GM23248 (cell line): ENCODE measurements at regions not wholly inside any gene's neighbourhood (a gene's known extent, or its start where the extent isn't known, plus 50 kb on each side); places are given as distances from the start of the nearest gene placed in this dataset.

Experiments used
- DNase-seq: peaks from one replicate; pipeline ENCODE4 v3.0.0-alpha.2; 2015
- H2AFZ ChIP-seq: fragments of 200-600 bp; sonication (generic); 2 replicates; pipeline ENCODE4 v1.6.1; 2016; ENCODE audit warnings: antibody characterized with exemption
- H3F3A ChIP-seq: fragments of 200-600 bp; sonication (generic); 2 replicates; pipeline ENCODE4 v1.6.1; 2016; ENCODE audit warnings: mild to moderate bottlenecking, antibody characterized with exemption, mixed run types; ENCODE audit not compliant: insufficient read depth
- H3K27ac ChIP-seq: fragments of 200-600 bp; sonication (generic); 2 replicates; pipeline ENCODE4 v1.5.1; 2016; ENCODE audit warnings: mild to moderate bottlenecking
- H3K27me3 ChIP-seq: fragments of 200-600 bp; sonication (generic); replicated peaks from 2 replicates; pipeline ENCODE4 v1.6.1; 2016; ENCODE audit warnings: mild to moderate bottlenecking; ENCODE audit not compliant: insufficient read depth
- H3K36me3 ChIP-seq: fragments of 200-600 bp; sonication (generic); 2 replicates; pipeline ENCODE4 v1.6.1; 2016; ENCODE audit warnings: low read depth, mild to moderate bottlenecking
- H3K4me1 ChIP-seq: fragments of 200-600 bp; sonication (generic); 2 replicates; pipeline ENCODE4 v1.6.1; 2016; ENCODE audit warnings: mild to moderate bottlenecking; ENCODE audit not compliant: insufficient read depth
- H3K4me2 ChIP-seq: fragments of 200-600 bp; sonication (generic); one replicate; pipeline ENCODE4 v1.6.1; 2016; ENCODE audit warnings: mild to moderate bottlenecking; ENCODE audit not compliant: unreplicated experiment
- H3K4me3 ChIP-seq: fragments of 200-600 bp; sonication (generic); 2 replicates; pipeline ENCODE4 v1.5.1; 2016; ENCODE audit warnings: mild to moderate bottlenecking
- H3K79me2 ChIP-seq: fragments of 200-600 bp; sonication (generic); 2 replicates; pipeline ENCODE4 v1.6.1; 2016; ENCODE audit warnings: mild to moderate bottlenecking; ENCODE audit not compliant: insufficient read depth
- H3K9ac ChIP-seq: fragments of 200-600 bp; sonication (generic); 2 replicates; pipeline ENCODE4 v1.6.1; 2016; ENCODE audit warnings: mild to moderate bottlenecking
- H3K9me2 ChIP-seq: fragments of 200-600 bp; sonication (generic); 2 replicates; pipeline ENCODE4 v1.6.1; 2016; ENCODE audit warnings: mixed run types, mild to moderate bottlenecking, moderate library complexity; ENCODE audit not compliant: insufficient read depth
- H3K9me3 ChIP-seq: fragments of 200-600 bp; sonication (generic); one replicate; pipeline ENCODE4 v1.6.1; 2017; ENCODE audit warnings: low read depth
- H4K20me1 ChIP-seq: fragments of 200-600 bp; sonication (generic); 2 replicates; pipeline ENCODE4 v1.6.0; 2016; ENCODE audit not compliant: insufficient read depth
- EZH2 ChIP-seq: fragments of 200-600 bp; sonication (generic); IDR thresholded peaks from 2 replicates; pipeline ENCODE4 v1.6.1; 2018; ENCODE audit warnings: antibody characterized with exemption, mild to moderate bottlenecking; ENCODE audit not compliant: insufficient read depth, poor library complexity, severe bottlenecking
- EZH2phosphoT487 ChIP-seq: fragments of 200-600 bp; sonication (generic); IDR thresholded peaks from 2 replicates; pipeline ENCODE4 v1.6.1; 2018; ENCODE audit warnings: antibody characterized with exemption, moderate library complexity, mild to moderate bottlenecking, low read depth; ENCODE audit not compliant: insufficient read depth
- WGBS, 2 experiments: methylation state at CpG; one replicate each; pipeline ENCODE4 v1.1.6; 2015 to 2017; ENCODE audit warnings: low lambda C conversion rate in 2 of 2, low coverage in 1 of 2; ENCODE audit errors: missing lambda C conversion rate in 2 of 2; 5-methylcytosine and 5-hydroxymethylcytosine counted together
- in situ Hi-C: fragments of 300-500 bp; cut with MboI; formaldehyde crosslinking; loops from 2 replicates; pipeline ENCODE4 v1.15.0; 2020

- WGBS, 2 experiments, result 86 to 94% methylated on average over 6 of the region's 6 CpGs
- Histone ChIP-seq H2AFZ (no peak overlapping the region), H3K9me3 (no peaks in the 10 kb centered on the region), H3K27me3 (no peaks in the 10 kb centered on the region), H3K36me3 (no peaks in the 10 kb centered on the region), H3K9ac (peak overlapping the region; percentile 81), H4K20me1 (no peaks in the 10 kb centered on the region), H3K4me3 (no peak overlapping the region), H3K27ac (peak overlapping the region; percentile 93), H3K4me2 (peak overlapping the region; percentile 75), H3K4me1 (peaks cover 51% of the 10 kb centered on the region), H3K79me2 (no peaks in the 10 kb centered on the region), H3K9me2 (no peaks in the 10 kb centered on the region), H3F3A (peaks cover 39% of the 10 kb centered on the region)
- DNase-seq, result no peak
- TF ChIP-seq EZH2phosphoT487 (no peak), EZH2 (no peak)
- in situ Hi-C loops, result no loop called here
Observed at GRCh38 chr15:68485721-68486360, 53.9 kb upstream of the ITGA11 start.

- H3F3A ChIP-seq, result peaks cover 34% of the 10 kb centered on the region
- DNase-seq, result peak; percentile 90
- H3K4me1 ChIP-seq, result peaks cover 51% of the 10 kb centered on the region
- H3K9me3 ChIP-seq, result no peaks in the 10 kb centered on the region
- no peaks in the 10 kb centered on the region for H4K20me1 ChIP-seq
- no peaks in the 10 kb centered on the region for H3K27me3 ChIP-seq
- 14 to 31% methylated on average over 5 of the region's 5 CpGs for WGBS, 2 experiments
- H3K36me3 ChIP-seq, result no peaks in the 10 kb centered on the region
- no peaks in the 10 kb centered on the region for H3K9me2 ChIP-seq
- H3K27ac ChIP-seq, result peak overlapping the region; percentile 65
- TF ChIP-seq EZH2phosphoT487, result no peak
- TF ChIP-seq EZH2, result no peak
- H3K4me3 ChIP-seq, result no peak overlapping the region
- H3K79me2 ChIP-seq, result no peaks in the 10 kb centered on the region
- H3K4me2 ChIP-seq, result no peak overlapping the region
- peak overlapping the region; percentile 37 for H3K9ac ChIP-seq
- no peak overlapping the region for H2AFZ ChIP-seq
- in situ Hi-C loops, result no loop called here
Observed at GRCh38 chr15:68487087-68487843, 55.3 kb upstream of the ITGA11 start.

DNA sequence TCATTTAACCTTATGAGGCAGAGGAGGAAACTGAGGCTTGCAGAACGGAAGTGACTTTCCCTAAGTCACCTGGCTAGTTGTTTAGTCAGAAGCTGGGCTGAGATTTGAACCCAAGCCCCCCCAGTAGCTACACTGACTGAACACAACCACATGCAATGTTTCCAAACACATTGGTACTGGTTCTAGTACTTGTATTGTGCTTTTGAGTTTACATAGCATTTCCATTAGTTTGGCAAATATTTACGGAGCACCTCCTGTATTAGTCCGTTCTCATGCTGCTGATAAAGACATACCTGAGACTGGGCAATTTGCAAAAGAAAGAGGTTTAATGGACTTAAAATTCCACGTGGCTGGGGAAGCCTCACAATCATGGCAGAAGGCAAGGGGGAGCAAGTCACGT is 56.3 kb upstream of the ITGA11 start:
- 84 to 86% methylated on average over 5 of the region's 5 CpGs for WGBS, 2 experiments
- H3K79me2 ChIP-seq, result no peaks in the 10 kb centered on the region
- H3K9me2 ChIP-seq, result no peaks in the 10 kb centered on the region
- no peaks in the 10 kb centered on the region for H3K27me3 ChIP-seq
- DNase-seq, result no peak
- peaks cover 41% of the 10 kb centered on the region for H3F3A ChIP-seq
- no peaks in the 10 kb centered on the region for H4K20me1 ChIP-seq
- H3K9ac ChIP-seq, result no peak overlapping the region
- H3K4me3 ChIP-seq, result no peak overlapping the region
- H3K9me3 ChIP-seq, result no peaks in the 10 kb centered on the region
- no peak overlapping the region for H2AFZ ChIP-seq
- TF ChIP-seq EZH2phosphoT487 (no peak), EZH2 (no peak)
- no peak overlapping the region for H3K4me2 ChIP-seq
- peaks cover 61% of the 10 kb centered on the region for H3K4me1 ChIP-seq
- no peaks in the 10 kb centered on the region for H3K36me3 ChIP-seq
- peak overlapping the region; percentile 65; the same call in 1 of the 2 replicates for H3K27ac ChIP-seq
- in situ Hi-C loops, result no loop called here

- WGBS, 2 experiments, result 85 to 90% methylated on average over 5 of the region's 5 CpGs
- peak overlapping the region; percentile 29; the same call in 1 of the 2 replicates for H3K27ac ChIP-seq
- TF ChIP-seq EZH2phosphoT487, result no peak
- TF ChIP-seq EZH2, result no peak
- H3K4me3 ChIP-seq, result no peak overlapping the region
- H3K9me3 ChIP-seq, result no peaks in the 10 kb centered on the region
- H3K79me2 ChIP-seq, result no peaks in the 10 kb centered on the region
- H3K36me3 ChIP-seq, result no peaks in the 10 kb centered on the region
- no peaks in the 10 kb centered on the region for H3K27me3 ChIP-seq
- no peak overlapping the region for H3K4me2 ChIP-seq
- H2AFZ ChIP-seq, result no peak overlapping the region
- no peaks in the 10 kb centered on the region for H4K20me1 ChIP-seq
- no peaks in the 10 kb centered on the region for H3K9me2 ChIP-seq
- no peak for DNase-seq
- peaks cover 46% of the 10 kb centered on the region for H3F3A ChIP-seq
- peaks cover 61% of the 10 kb centered on the region for H3K4me1 ChIP-seq
- no peak overlapping the region for H3K9ac ChIP-seq
- in situ Hi-C loops, result no loop called here
Observed at GRCh38 chr15:68488966-68489365, 57.0 kb upstream of the ITGA11 start.
